HG02588 (cell line): ENCODE measurements at regions not wholly inside any gene's neighbourhood (a gene's known extent, or its start where the extent isn't known, plus 50 kb on each side); places are given as distances from the start of the nearest gene placed in this dataset.
"Not testable (repeated sequence)": the region's sequence is repeated elsewhere in the genome, so short reads cannot be mapped to it uniquely, and the experiment has no call there.

Source experiments
- ATAC-seq: cut with Tn5 transposase; IDR thresholded peaks from one replicate; pipeline ENCODE4 v1.9.1; 2021; ENCODE audit warnings: mild to moderate bottlenecking, moderate library complexity; ENCODE audit not compliant: unreplicated experiment

- no peak for ATAC-seq
These were observed 357.0 kb downstream of the TMEM121 start for GRCh38 chr14:105883066-105884005.

GRCh38 chr14:105884192-105884807 lies 357.9 kb downstream of the TMEM121 start:
- ATAC-seq, result not testable (repeated sequence)

- no peak for ATAC-seq
These were observed 358.5 kb downstream of the TMEM121 start for GRCh38 chr14:105884808-105885281.

GRCh38 chr14:105885561-105886320 lies 359.4 kb downstream of the TMEM121 start:
- ATAC-seq, result no peak

GRCh38 chr14:105886791-105887191 lies 360.4 kb downstream of the TMEM121 start:
- ATAC-seq, result not testable (repeated sequence)

- no peak for ATAC-seq
These were observed 361.3 kb downstream of the TMEM121 start for GRCh38 chr14:105887692-105888091.

GRCh38 chr14:105888151-105888550 lies 361.8 kb downstream of the TMEM121 start:
- ATAC-seq, result no peak

- no peak for ATAC-seq
These were observed 362.6 kb downstream of the TMEM121 start for GRCh38 chr14:105888784-105889665.

GRCh38 chr14:105889666-105890473 lies 363.5 kb downstream of the TMEM121 start:
- ATAC-seq, result no peak

GRCh38 chr14:105890474-105891220 lies 364.3 kb downstream of the TMEM121 start:
- ATAC-seq, result no peak

GRCh38 chr14:105891221-105891602 lies 364.8 kb downstream of the TMEM121 start:
- no peak for ATAC-seq

- no peak for ATAC-seq
These were observed 365.5 kb downstream of the TMEM121 start for GRCh38 chr14:105891631-105892452.

GRCh38 chr14:105892453-105893441 lies 366.4 kb downstream of the TMEM121 start:
- ATAC-seq, result not testable (repeated sequence)

- not testable (repeated sequence) for ATAC-seq
These were observed 367.3 kb downstream of the TMEM121 start for GRCh38 chr14:105893686-105894085.

GRCh38 chr14:105894125-105894977 lies 368.0 kb downstream of the TMEM121 start:
- ATAC-seq, result no peak
